ENCODE measurements at regions not wholly inside any gene's neighbourhood (a gene's known extent, or its start where the extent isn't known, plus 50 kb on each side); places are given as distances from the start of the nearest gene placed in this dataset.

DNA sequence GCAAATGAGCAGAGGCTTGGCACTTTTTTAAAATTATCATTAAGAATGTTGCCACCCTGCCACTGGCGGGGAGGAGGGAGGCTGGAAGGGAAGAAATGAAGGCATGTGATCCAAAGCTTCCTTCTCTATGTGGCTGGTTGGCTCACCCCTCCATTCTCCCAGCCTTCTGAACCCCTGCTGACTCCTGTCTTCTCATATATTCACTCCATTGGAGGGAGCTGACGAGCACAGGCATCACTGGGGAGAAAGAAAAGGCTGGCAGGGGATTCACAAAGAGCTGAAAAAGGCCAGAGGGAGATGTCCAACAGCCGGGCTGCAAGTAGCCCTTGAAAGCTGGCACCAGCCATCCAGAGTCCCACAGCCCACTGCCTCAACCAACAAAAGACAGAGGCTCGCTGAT, 495.6 kb downstream of the BCOR start:
- Histone ChIP-seq H3K27me3 (ENCODE audit: control insufficient read depth, insufficient read depth, low read length) (peaks cover 2% of the 10 kb centered on the region), H3K4me1 (ENCODE audit: control insufficient read depth, insufficient read depth, low read length) (peaks cover 11% of the 10 kb centered on the region), H3K4me3 (ENCODE audit: low read depth, low read length) (no peak overlapping the region), H3K9ac (ENCODE audit: low read depth, low read length) (no peak overlapping the region), H3K36me3 (ENCODE audit: control insufficient read depth, insufficient read depth, low read length) (no peaks in the 10 kb centered on the region), H3K9me3 (ENCODE audit: control insufficient read depth, insufficient read depth, low read length) (no peaks in the 10 kb centered on the region)

DNA sequence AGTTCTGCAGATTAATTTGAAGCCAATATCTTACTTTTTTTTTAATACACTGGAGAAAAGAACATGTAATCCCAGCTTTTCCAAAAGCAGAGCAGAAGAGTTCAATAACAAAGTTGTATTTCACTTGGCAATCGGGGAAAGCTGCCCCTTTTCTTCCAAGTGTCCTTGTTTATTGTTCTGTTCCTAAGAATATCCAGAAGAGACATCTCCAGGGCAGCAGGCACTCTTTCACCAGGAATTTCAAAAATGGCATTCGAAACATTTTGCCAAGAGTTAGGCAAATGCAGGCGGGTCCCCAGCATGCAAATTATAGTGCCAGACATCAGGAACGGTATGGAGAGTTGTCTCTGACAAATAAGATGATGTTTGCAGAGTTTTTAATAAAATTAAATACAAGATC, 494.5 kb downstream of the BCOR start:
- peaks cover 2% of the 10 kb centered on the region for H3K27me3 ChIP-seq (ENCODE audit: control insufficient read depth, insufficient read depth, low read length)
- H3K9ac ChIP-seq (ENCODE audit: low read depth, low read length), result no peak overlapping the region
- no peak overlapping the region for H3K4me3 ChIP-seq (ENCODE audit: low read depth, low read length)
- H3K36me3 ChIP-seq (ENCODE audit: control insufficient read depth, insufficient read depth, low read length), result no peaks in the 10 kb centered on the region
- H3K9me3 ChIP-seq (ENCODE audit: control insufficient read depth, insufficient read depth, low read length), result no peaks in the 10 kb centered on the region
- H3K4me1 ChIP-seq (ENCODE audit: control insufficient read depth, insufficient read depth, low read length), result peaks cover 11% of the 10 kb centered on the region

DNA sequence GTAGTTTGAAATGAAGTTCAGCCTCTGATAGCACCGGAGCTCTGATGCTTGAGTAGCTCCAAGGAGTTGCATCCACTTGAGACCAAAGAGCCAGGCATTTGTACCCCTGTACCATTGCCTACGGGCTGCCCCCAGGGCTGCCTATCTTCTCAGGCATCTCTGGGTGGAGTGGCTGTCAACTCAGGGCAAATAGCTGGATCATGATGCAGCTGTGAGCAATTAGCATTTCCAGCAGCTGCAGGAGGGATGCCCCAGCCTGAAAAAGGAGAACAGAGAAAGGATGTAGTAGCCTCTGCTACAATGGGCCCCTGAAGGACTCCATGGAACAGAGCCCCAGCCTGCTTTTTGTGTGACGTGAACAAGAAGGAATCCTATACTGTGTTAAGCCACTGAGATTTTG, 492.6 kb downstream of the BCOR start:
- Histone ChIP-seq H3K27me3 (ENCODE audit: control insufficient read depth, insufficient read depth, low read length) (peaks cover 3% of the 10 kb centered on the region), H3K4me3 (ENCODE audit: low read depth, low read length) (no peak overlapping the region), H3K36me3 (ENCODE audit: control insufficient read depth, insufficient read depth, low read length) (no peaks in the 10 kb centered on the region)

DNA sequence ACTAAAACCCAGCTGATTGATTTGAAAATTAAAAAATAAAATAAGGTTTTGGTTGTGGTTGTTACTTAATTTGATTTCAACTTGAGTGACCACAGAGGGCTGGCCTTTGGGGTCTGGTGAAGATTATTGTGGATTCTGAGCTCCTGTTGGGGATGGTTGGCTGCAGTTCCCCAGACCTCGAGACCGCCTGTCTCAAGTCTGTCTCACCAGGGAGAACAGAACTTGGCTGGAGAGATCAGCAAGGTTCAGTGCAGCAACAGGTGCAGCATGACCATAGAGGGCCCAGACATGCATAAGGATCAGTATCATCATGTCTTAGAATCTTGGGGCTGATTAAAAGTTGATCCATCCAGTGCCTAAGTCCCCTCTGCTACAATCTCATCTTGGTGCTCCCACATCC, 491.9 kb downstream of the BCOR start:
- H3K9ac ChIP-seq (ENCODE audit: low read depth, low read length), result no peak overlapping the region

More for the DNA sequence above, 492.6 kb downstream of the BCOR start:
- Histone ChIP-seq H3K9me3 (ENCODE audit: control insufficient read depth, insufficient read depth, low read length) (no peaks in the 10 kb centered on the region), H3K9ac (ENCODE audit: low read depth, low read length) (no peak overlapping the region), H3K4me1 (ENCODE audit: control insufficient read depth, insufficient read depth, low read length) (peaks cover 11% of the 10 kb centered on the region)

DNA sequence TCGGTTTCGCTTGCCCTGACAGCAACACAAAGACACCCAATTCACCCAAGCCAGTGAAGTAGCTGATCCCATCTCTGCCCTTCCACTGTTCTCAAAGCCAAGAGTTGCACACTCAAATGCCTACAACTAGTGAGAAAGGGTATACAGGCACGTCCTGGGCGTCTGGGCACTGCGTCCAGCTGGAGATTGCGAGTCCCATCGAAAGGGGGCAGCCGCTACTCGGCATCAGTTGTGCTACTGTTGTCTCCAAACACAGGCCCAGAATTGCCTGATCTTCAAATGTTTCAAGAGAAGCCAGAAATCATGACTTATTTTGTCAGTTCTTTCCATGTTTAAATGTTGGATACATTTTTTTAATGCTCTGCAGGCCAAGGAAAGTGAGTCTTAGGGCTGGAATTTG, 487.8 kb downstream of the BCOR start:
- H3K36me3 ChIP-seq (ENCODE audit: control insufficient read depth, insufficient read depth, low read length), result no peaks in the 10 kb centered on the region
- H3K4me1 ChIP-seq (ENCODE audit: control insufficient read depth, insufficient read depth, low read length), result peaks cover 7% of the 10 kb centered on the region

More for the DNA sequence above, 491.9 kb downstream of the BCOR start:
- H3K4me3 ChIP-seq (ENCODE audit: low read depth, low read length), result no peak overlapping the region
- H3K9me3 ChIP-seq (ENCODE audit: control insufficient read depth, insufficient read depth, low read length), result no peaks in the 10 kb centered on the region
- H3K36me3 ChIP-seq (ENCODE audit: control insufficient read depth, insufficient read depth, low read length), result no peaks in the 10 kb centered on the region
- H3K27me3 ChIP-seq (ENCODE audit: control insufficient read depth, insufficient read depth, low read length), result peaks cover 9% of the 10 kb centered on the region
- peaks cover 11% of the 10 kb centered on the region for H3K4me1 ChIP-seq (ENCODE audit: control insufficient read depth, insufficient read depth, low read length)

DNA sequence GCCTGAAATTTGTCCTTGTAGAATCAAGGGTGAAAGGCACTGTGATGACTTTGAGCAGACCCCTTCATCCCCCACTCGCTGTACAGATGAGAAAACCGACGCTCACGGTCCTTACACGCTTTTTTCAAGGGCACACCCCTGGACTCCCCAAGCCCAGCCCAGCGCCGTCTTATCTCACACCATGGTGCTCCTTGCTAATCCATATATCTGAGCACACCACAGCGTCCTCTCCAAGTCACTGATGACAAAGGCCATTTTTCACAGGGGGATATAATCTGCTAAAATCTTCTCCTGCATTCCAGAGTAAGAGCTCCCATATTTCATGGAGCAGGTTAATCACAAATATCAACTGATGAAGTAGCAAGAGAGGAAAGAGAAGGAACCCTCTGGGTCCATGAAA, 486.3 kb downstream of the BCOR start:
- H3K27me3 ChIP-seq (ENCODE audit: control insufficient read depth, insufficient read depth, low read length), result peaks cover 15% of the 10 kb centered on the region
- no peaks in the 10 kb centered on the region for H3K36me3 ChIP-seq (ENCODE audit: control insufficient read depth, insufficient read depth, low read length)
- peaks cover 11% of the 10 kb centered on the region for H3K4me1 ChIP-seq (ENCODE audit: control insufficient read depth, insufficient read depth, low read length)
- no peaks in the 10 kb centered on the region for H3K9me3 ChIP-seq (ENCODE audit: control insufficient read depth, insufficient read depth, low read length)
- H3K4me3 ChIP-seq (ENCODE audit: low read depth, low read length), result no peak overlapping the region
- H3K9ac ChIP-seq (ENCODE audit: low read depth, low read length), result no peak overlapping the region

More for the DNA sequence above, 487.8 kb downstream of the BCOR start:
- Histone ChIP-seq H3K9ac (ENCODE audit: low read depth, low read length) (no peak overlapping the region), H3K4me3 (ENCODE audit: low read depth, low read length) (no peak overlapping the region), H3K27me3 (ENCODE audit: control insufficient read depth, insufficient read depth, low read length) (peaks cover 15% of the 10 kb centered on the region), H3K9me3 (ENCODE audit: control insufficient read depth, insufficient read depth, low read length) (no peaks in the 10 kb centered on the region)

DNA sequence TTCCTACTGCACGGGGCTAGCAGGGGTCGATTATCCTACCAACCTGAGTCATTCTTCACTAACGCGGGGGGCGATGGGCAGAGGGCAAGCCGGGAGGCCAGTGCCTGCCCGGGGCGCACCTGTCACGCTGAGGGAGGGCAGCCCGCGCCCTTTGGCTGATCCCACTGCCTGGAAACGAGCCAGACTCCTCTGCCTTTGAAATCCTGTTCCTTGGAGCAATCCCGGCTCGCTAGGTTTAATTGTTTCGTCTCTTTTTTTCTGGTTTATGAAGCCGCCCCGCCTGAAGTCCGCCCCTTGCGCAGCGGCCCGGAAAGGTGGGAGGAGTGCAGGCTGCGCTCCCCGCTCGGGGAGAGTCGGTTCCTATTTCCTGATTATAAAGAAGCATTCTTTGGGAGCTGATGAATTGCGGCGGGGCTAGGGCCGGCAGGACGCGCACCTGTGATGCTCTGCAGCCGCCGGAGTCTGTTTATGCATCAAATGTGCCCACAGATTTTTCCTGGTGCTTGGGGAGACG, 484.2 kb downstream of the BCOR start:
- no peaks in the 10 kb centered on the region for H3K9me3 ChIP-seq (ENCODE audit: control insufficient read depth, insufficient read depth, low read length)
- H3K9ac ChIP-seq (ENCODE audit: low read depth, low read length), result no peak overlapping the region
- H3K4me1 ChIP-seq (ENCODE audit: control insufficient read depth, insufficient read depth, low read length), result peaks cover 11% of the 10 kb centered on the region
- peaks cover 15% of the 10 kb centered on the region for H3K27me3 ChIP-seq (ENCODE audit: control insufficient read depth, insufficient read depth, low read length)
- peak overlapping the region; percentile 55 for H3K4me3 ChIP-seq (ENCODE audit: low read depth, low read length)
- no peaks in the 10 kb centered on the region for H3K36me3 ChIP-seq (ENCODE audit: control insufficient read depth, insufficient read depth, low read length)

DNA sequence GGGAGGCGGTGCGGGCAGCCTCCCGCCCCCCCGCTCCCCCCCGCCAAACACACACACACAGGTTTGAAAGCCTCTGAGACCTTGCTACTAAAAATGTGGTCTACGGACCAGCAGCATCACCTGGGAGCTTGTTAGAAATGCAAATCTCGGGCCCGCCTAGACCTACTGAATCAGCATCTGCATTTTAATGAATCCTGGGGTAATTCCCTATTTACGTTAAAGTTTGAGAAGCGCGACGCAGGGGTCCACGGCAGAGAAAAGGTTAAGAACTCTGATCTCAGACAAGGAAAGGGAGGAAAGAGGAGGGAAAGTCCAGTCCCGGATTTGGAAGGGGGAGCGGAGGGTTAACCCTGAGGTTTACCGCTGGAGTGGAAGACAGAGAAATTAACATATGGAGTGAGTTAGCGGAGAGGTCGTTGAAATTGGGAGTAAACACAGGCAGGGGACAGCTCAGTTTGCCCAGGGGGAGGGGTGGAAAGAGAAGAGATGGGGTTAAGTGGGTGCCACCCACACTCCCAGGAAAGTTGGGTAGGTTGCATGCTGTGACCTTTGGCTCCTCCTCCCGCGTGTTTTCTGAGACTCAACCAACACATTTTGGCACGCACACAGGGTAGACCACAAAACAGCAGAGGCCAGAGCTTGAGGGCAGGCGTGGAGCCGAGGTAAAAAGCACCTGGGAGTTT, 483.6 kb downstream of the BCOR start:
- Histone ChIP-seq H3K9me3 (ENCODE audit: control insufficient read depth, insufficient read depth, low read length) (no peaks in the 10 kb centered on the region), H3K4me3 (ENCODE audit: low read depth, low read length) (peak overlapping the region; percentile 55), H3K4me1 (ENCODE audit: control insufficient read depth, insufficient read depth, low read length) (peaks cover 11% of the 10 kb centered on the region), H3K27me3 (ENCODE audit: control insufficient read depth, insufficient read depth, low read length) (peaks cover 15% of the 10 kb centered on the region), H3K36me3 (ENCODE audit: control insufficient read depth, insufficient read depth, low read length) (no peaks in the 10 kb centered on the region), H3K9ac (ENCODE audit: low read depth, low read length) (peak overlapping the region; percentile 50)

DNA sequence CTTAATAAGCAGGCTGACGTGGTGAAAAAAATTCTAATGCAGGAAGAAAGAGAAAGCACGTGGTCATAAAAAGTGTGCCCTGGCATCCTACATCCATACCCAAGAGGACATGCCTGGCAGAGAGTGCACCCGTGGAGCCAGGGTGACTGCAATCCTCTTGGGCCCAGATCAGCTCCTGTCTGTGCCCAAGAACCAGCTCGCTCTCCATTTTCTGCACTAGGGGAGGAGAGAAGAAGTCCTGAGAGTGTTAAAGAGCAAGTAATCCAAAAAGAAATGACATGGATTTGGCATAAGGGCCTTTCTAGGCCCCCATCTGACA, 483.1 kb downstream of the BCOR start:
- H3K9ac ChIP-seq (ENCODE audit: low read depth, low read length), result peak overlapping the region; percentile 50
- H3K9me3 ChIP-seq (ENCODE audit: control insufficient read depth, insufficient read depth, low read length), result no peaks in the 10 kb centered on the region
- no peaks in the 10 kb centered on the region for H3K36me3 ChIP-seq (ENCODE audit: control insufficient read depth, insufficient read depth, low read length)
- peaks cover 11% of the 10 kb centered on the region for H3K4me1 ChIP-seq (ENCODE audit: control insufficient read depth, insufficient read depth, low read length)
- peak overlapping the region; percentile 55 for H3K4me3 ChIP-seq (ENCODE audit: low read depth, low read length)
- peaks cover 15% of the 10 kb centered on the region for H3K27me3 ChIP-seq (ENCODE audit: control insufficient read depth, insufficient read depth, low read length)

DNA sequence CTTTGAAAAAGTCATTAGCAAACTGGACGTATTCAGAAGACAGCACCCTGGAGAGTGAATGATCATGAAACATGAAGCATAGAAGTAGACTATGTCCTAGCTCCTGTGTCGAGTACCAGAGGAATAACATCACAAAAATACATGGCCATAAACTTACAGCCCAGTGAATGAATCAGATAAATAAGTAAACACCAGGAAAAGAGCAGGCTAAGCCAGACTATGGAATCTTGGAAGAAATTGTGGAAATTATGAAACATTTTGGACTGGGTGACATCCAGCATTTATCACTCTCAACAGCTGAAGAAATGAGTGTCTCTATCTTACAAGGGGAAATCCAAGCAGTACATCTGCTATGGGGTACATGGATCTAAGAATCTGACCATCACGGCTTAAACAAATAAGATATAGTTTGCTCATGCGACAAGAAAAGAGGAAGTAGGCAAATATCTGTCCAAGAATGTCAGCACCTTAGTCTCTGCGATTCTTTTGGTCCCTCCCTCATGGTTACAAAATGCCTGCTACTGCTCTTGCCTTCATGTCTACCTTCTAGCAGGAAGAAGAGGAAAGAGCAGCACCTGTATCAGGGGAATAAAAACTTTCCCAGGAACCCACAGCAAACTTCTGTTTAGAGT, 481.5 kb downstream of the BCOR start:
- Histone ChIP-seq H3K4me3 (ENCODE audit: low read depth, low read length) (no peak overlapping the region), H3K27me3 (ENCODE audit: control insufficient read depth, insufficient read depth, low read length) (peaks cover 7% of the 10 kb centered on the region), H3K9ac (ENCODE audit: low read depth, low read length) (no peak overlapping the region), H3K4me1 (ENCODE audit: control insufficient read depth, insufficient read depth, low read length) (peaks cover 11% of the 10 kb centered on the region), H3K36me3 (ENCODE audit: control insufficient read depth, insufficient read depth, low read length) (no peaks in the 10 kb centered on the region), H3K9me3 (ENCODE audit: control insufficient read depth, insufficient read depth, low read length) (no peaks in the 10 kb centered on the region)

DNA sequence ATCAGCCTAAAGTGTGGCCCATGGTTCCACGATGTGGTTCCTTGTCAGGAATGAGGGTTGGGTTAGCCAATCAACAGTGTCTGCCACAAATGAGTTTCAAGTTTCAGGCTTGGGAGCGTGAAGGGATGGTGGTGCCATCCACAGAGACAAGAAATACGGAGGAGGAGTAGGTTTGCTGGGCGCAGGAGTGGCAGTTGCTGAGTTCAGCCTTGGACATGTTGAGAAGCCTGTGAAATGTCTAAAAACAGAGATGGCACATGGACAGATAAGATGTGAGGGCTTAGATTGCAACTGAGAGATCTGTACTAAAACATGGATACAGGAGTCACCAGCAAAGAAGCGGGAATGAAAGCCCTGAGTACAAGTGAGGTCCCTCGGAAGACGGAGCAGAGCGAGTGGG, 481.0 kb downstream of the BCOR start:
- Histone ChIP-seq H3K9me3 (ENCODE audit: control insufficient read depth, insufficient read depth, low read length) (no peaks in the 10 kb centered on the region), H3K27me3 (ENCODE audit: control insufficient read depth, insufficient read depth, low read length) (peaks cover 2% of the 10 kb centered on the region), H3K4me3 (ENCODE audit: low read depth, low read length) (no peak overlapping the region), H3K36me3 (ENCODE audit: control insufficient read depth, insufficient read depth, low read length) (no peaks in the 10 kb centered on the region), H3K4me1 (ENCODE audit: control insufficient read depth, insufficient read depth, low read length) (peaks cover 11% of the 10 kb centered on the region), H3K9ac (ENCODE audit: low read depth, low read length) (no peak overlapping the region)

DNA sequence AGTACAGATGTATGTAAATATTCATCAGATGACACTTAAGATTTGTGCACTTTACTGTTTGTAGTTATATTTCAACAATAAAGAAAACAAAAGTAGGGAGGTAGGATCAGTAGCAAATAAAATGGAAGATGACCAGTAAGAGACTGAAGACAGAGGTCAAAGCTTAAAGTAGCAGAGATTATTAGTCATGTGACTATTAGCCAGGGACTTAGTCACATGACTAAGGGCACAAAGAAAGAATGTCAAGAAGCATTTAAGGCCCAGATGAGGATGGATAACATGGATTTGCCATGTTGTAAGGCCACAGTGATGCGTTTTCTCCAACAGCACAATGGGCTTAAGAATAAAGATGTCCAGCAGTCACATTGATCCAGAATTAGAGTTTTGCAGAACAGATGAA, 479.6 kb downstream of the BCOR start:
- Histone ChIP-seq H3K9me3 (ENCODE audit: control insufficient read depth, insufficient read depth, low read length) (no peaks in the 10 kb centered on the region), H3K36me3 (ENCODE audit: control insufficient read depth, insufficient read depth, low read length) (no peaks in the 10 kb centered on the region), H3K27me3 (ENCODE audit: control insufficient read depth, insufficient read depth, low read length) (no peaks in the 10 kb centered on the region), H3K4me3 (ENCODE audit: low read depth, low read length) (no peak overlapping the region), H3K4me1 (ENCODE audit: control insufficient read depth, insufficient read depth, low read length) (peaks cover 11% of the 10 kb centered on the region), H3K9ac (ENCODE audit: low read depth, low read length) (no peak overlapping the region)
